Kidney (tissue), 13 donors: ENCODE measurements at regions not wholly inside any gene's neighbourhood (a gene's known extent, or its start where the extent isn't known, plus 50 kb on each side); places are given as distances from the start of the nearest gene placed in this dataset.

Experiments used
- DNase-seq, 5 donors: peaks; one replicate each; pipeline ENCODE4 v3.0.0-alpha.2; 2013 to 2020
- FAIRE-seq: peaks from 2 replicates; lab custom pipeline; 2012; peaks lifted over from hg19 to GRCh38; lab: Jason Lieb, UNC
- H3K27ac ChIP-seq, 2 donors: one replicate each; pipeline ENCODE4 v1.7.0; 2013; ENCODE audit warnings: low read depth in 2 of 2, low read length in 2 of 2, inconsistent platforms in 1 of 2
- H3K27me3 ChIP-seq: one replicate; pipeline ENCODE4 v1.7.1; 2013; ENCODE audit warnings: low read length, inconsistent platforms; ENCODE audit not compliant: control insufficient read depth, insufficient read depth
- H3K36me3 ChIP-seq, 3 donors: one replicate each; pipeline versions ENCODE4 v1.7.0 to v1.7.1; 2013; ENCODE audit warnings: low read length in 3 of 3, control low read depth in 1 of 3, inconsistent platforms in 1 of 3; ENCODE audit not compliant: insufficient read depth in 3 of 3, control insufficient read depth in 2 of 3
- H3K4me1 ChIP-seq, 3 donors: one replicate each; pipeline versions ENCODE4 v1.7.0 to v1.7.1; 2013; ENCODE audit warnings: low read length in 3 of 3, inconsistent platforms in 1 of 3, low read depth in 1 of 3; ENCODE audit not compliant: control insufficient read depth in 2 of 3, insufficient read depth in 2 of 3
- H3K4me3 ChIP-seq, 3 donors: one replicate each; pipeline versions ENCODE4 v1.7.0 to v1.8.1; 2013; ENCODE audit warnings: low read length in 3 of 3, control low read depth in 1 of 3, inconsistent platforms in 1 of 3
- H3K9ac ChIP-seq, 3 donors: one replicate each; pipeline versions ENCODE4 v1.7.0 to v1.7.1; 2013; ENCODE audit warnings: low read length in 3 of 3, control low read depth in 1 of 3, inconsistent platforms in 1 of 3
- H3K9me3 ChIP-seq, 3 donors: one replicate each; pipeline versions ENCODE4 v1.7.0 to v1.7.1; 2013; ENCODE audit warnings: low read length in 3 of 3, control low read depth in 1 of 3, inconsistent platforms in 1 of 3; ENCODE audit not compliant: control insufficient read depth in 2 of 3, insufficient read depth in 1 of 3
- CTCF ChIP-seq: IDR thresholded peaks from 3 replicates; pipeline ENCODE4 v1.5.1; 2012; ENCODE audit warnings: mild to moderate bottlenecking, moderate library complexity, borderline replicate concordance; ENCODE audit not compliant: insufficient read depth; ENCODE audit errors: extremely low read depth
- intact Hi-C: fragments of 100-400 bp; cut with DNase I; formaldehyde crosslinking; loops from one replicate; pipeline ENCODE4 v1.11.1; 2022
- donor health status: control.
- donor health status: control.
- donor health status: control.
- donor health status: control.
- donor health status: control.
- donor health status: DM: yes; HTN: yes; CAD: no.
- donor health status: Normal renal cell carcinoma (clear cell type).

GRCh38 chr5:125969814-125970171, 453.4 kb upstream of the GRAMD2B start:
- H3K4me3 ChIP-seq, result no peak overlapping the region
- H3K9ac ChIP-seq, result no peak overlapping the region
- no peaks in the 10 kb centered on the region for H3K36me3 ChIP-seq
- no peak overlapping the region for H3K27ac ChIP-seq
- FAIRE-seq, result no peak
- no peaks in the 10 kb centered on the region for H3K4me1 ChIP-seq
- no peak for DNase-seq
- no peaks in the 10 kb centered on the region for H3K27me3 ChIP-seq
- no peaks in the 10 kb centered on the region for H3K9me3 ChIP-seq
- intact Hi-C loops, result no loop called here
- TF ChIP-seq CTCF, result no peak

- TF ChIP-seq CTCF, result no peak
- H3K4me3 ChIP-seq, result no peak overlapping the region
- DNase-seq, result peak in 3 of 5 donors; percentile 16 to 37 (median 19)
- H3K27ac ChIP-seq, result no peak overlapping the region
- intact Hi-C loops, result no loop called here
- H3K9ac ChIP-seq, result no peak overlapping the region
- H3K4me1 ChIP-seq, result no peaks in the 10 kb centered on the region
- FAIRE-seq, result no peak
- H3K9me3 ChIP-seq, result no peaks in the 10 kb centered on the region
- H3K27me3 ChIP-seq, result no peaks in the 10 kb centered on the region
- no peaks in the 10 kb centered on the region for H3K36me3 ChIP-seq
Measured at GRCh38 chr5:125970631-125971307, 452.4 kb upstream of the GRAMD2B start.

- intact Hi-C loops, result no loop called here
- Histone ChIP-seq H3K9me3 (no peaks in the 10 kb centered on the region), H3K27me3 (no peaks in the 10 kb centered on the region), H3K36me3 (no peaks in the 10 kb centered on the region), H3K9ac (no peak overlapping the region), H3K4me1 (no peaks in the 10 kb centered on the region), H3K27ac (no peak overlapping the region), H3K4me3 (no peak overlapping the region)
- DNase-seq, result no peak
- no peak for TF ChIP-seq CTCF
- no peak for FAIRE-seq
Measured at GRCh38 chr5:125972706-125973105, 450.5 kb upstream of the GRAMD2B start.

GRCh38 chr5:125974679-125975078, 448.5 kb upstream of the GRAMD2B start:
- intact Hi-C loops, result no loop called here
- no peaks in the 10 kb centered on the region for H3K27me3 ChIP-seq
- H3K4me1 ChIP-seq, result no peaks in the 10 kb centered on the region
- no peaks in the 10 kb centered on the region for H3K36me3 ChIP-seq
- H3K4me3 ChIP-seq, result no peak overlapping the region
- DNase-seq, result no peak
- FAIRE-seq, result no peak
- H3K27ac ChIP-seq, result no peak overlapping the region
- no peaks in the 10 kb centered on the region for H3K9me3 ChIP-seq
- H3K9ac ChIP-seq, result no peak overlapping the region
- TF ChIP-seq CTCF, result no peak
